ENCODE measurements at regions not wholly inside any gene's neighbourhood (a gene's known extent, or its start where the extent isn't known, plus 50 kb on each side); places are given as distances from the start of the nearest gene placed in this dataset.

GRCh38 chr5:143586781-143587362 is 183.4 kb upstream of the NR3C1 start:
- peak; percentile 46 for DNase-seq (ENCODE audit: low spot score)

GRCh38 chr5:143585970-143586369 is 182.5 kb upstream of the NR3C1 start:
- DNase-seq (ENCODE audit: low spot score) = peak; percentile 80

- no peak for DNase-seq (ENCODE audit: low spot score)
Measured at GRCh38 chr5:143583409-143583808, 179.9 kb upstream of the NR3C1 start.

GRCh38 chr5:143582869-143583268 is 179.4 kb upstream of the NR3C1 start:
- DNase-seq (ENCODE audit: low spot score) = no peak

GRCh38 chr5:143582176-143582575 is 178.7 kb upstream of the NR3C1 start:
- DNase-seq (ENCODE audit: low spot score) = no peak

GRCh38 chr5:143581649-143582048 is 178.2 kb upstream of the NR3C1 start:
- DNase-seq (ENCODE audit: low spot score) = no peak

GRCh38 chr5:143581147-143581546 is 177.7 kb upstream of the NR3C1 start:
- no peak for DNase-seq (ENCODE audit: low spot score)

- DNase-seq (ENCODE audit: low spot score) = peak; percentile 62
Measured at GRCh38 chr5:143576711-143577484, 173.4 kb upstream of the NR3C1 start.

- no peak for DNase-seq (ENCODE audit: low spot score)
Measured at GRCh38 chr5:143575286-143575685, 171.8 kb upstream of the NR3C1 start.

- DNase-seq (ENCODE audit: low spot score) = no peak
Measured at GRCh38 chr5:143574236-143574635, 170.8 kb upstream of the NR3C1 start.

- peak; percentile 75 for DNase-seq (ENCODE audit: low spot score)
Measured at GRCh38 chr5:143573568-143574170, 170.2 kb upstream of the NR3C1 start.

GRCh38 chr5:143572671-143573070 is 169.2 kb upstream of the NR3C1 start:
- DNase-seq (ENCODE audit: low spot score) = no peak

- DNase-seq (ENCODE audit: low spot score) = no peak
Measured at GRCh38 chr5:143571642-143572624, 168.4 kb upstream of the NR3C1 start.

GRCh38 chr5:143570989-143571388 is 167.5 kb upstream of the NR3C1 start:
- DNase-seq (ENCODE audit: low spot score) = no peak

- peak; percentile 60 for DNase-seq (ENCODE audit: low spot score)
Measured at GRCh38 chr5:143569722-143570567, 166.5 kb upstream of the NR3C1 start.

- no peak for DNase-seq (ENCODE audit: low spot score)
Measured at GRCh38 chr5:143569213-143569701, 165.8 kb upstream of the NR3C1 start.

GRCh38 chr5:143567583-143568504 is 164.4 kb upstream of the NR3C1 start:
- no peak for DNase-seq (ENCODE audit: low spot score)

GRCh38 chr5:143566139-143566538 is 162.7 kb upstream of the NR3C1 start:
- no peak for DNase-seq (ENCODE audit: low spot score)

GRCh38 chr5:143564417-143564816 is 160.9 kb upstream of the NR3C1 start:
- no peak for DNase-seq (ENCODE audit: low spot score)

- DNase-seq (ENCODE audit: low spot score) = peak; percentile 49
Measured at GRCh38 chr5:143562935-143563334, 159.4 kb upstream of the NR3C1 start.

Data from kidney tubule cell (primary cell).